Natural killer cell (primary cell): ENCODE measurements at regions not wholly inside any gene's neighbourhood (a gene's known extent, or its start where the extent isn't known, plus 50 kb on each side); places are given as distances from the start of the nearest gene placed in this dataset.
A peak's percentile ranks its signal among the peaks of the same experiment; 100 is the strongest.

Experiments used
- ATAC-seq, 3 donors: fragments of 150-1000 bp in 2 of 3; fragments of 200-7000 bp in 1 of 3; cut with Tn5 transposase; 1 replicate in 1 of 3; 2 replicates in 2 of 3; pipeline ENCODE4 v1.10.0; 2021; ENCODE audit warnings: mild to moderate bottlenecking in 2 of 3, moderate library complexity in 2 of 3
- DNase-seq, 2 donors: peaks; one replicate each; pipeline versions ENCODE4 v3.0.0 to v3.0.0-alpha.2; 2013 to 2021; ENCODE audit warnings: mixed read lengths in 1 of 2
- H3K27ac ChIP-seq: one replicate; pipeline ENCODE4 v1.5.1; 2013; ENCODE audit warnings: mild to moderate bottlenecking, low read length
- H3K27me3 ChIP-seq: one replicate; pipeline ENCODE4 v1.6.1; 2013; ENCODE audit warnings: low read length; ENCODE audit not compliant: control insufficient read depth, insufficient read depth
- H3K36me3 ChIP-seq: one replicate; pipeline ENCODE4 v1.6.1; 2013; ENCODE audit warnings: low read length; ENCODE audit not compliant: control insufficient read depth, insufficient read depth
- H3K4me1 ChIP-seq: one replicate; pipeline ENCODE4 v1.6.1; 2013; ENCODE audit warnings: low read length; ENCODE audit not compliant: control insufficient read depth, insufficient read depth
- H3K4me3 ChIP-seq: one replicate; pipeline ENCODE4 v1.5.1; 2013; ENCODE audit warnings: low read length
- H3K9me3 ChIP-seq: one replicate; pipeline ENCODE4 v1.6.1; 2013; ENCODE audit warnings: low read length; ENCODE audit not compliant: control insufficient read depth, insufficient read depth
- H3K27ac Mint-ChIP-seq, 2 donors: one replicate each; pipeline ENCODE4 v1.8.0; 2022; ENCODE audit warnings: mild to moderate bottlenecking in 2 of 2, mixed read lengths in 2 of 2, moderate library complexity in 1 of 2
- H3K27me3 Mint-ChIP-seq, 2 donors: one replicate each; pipeline ENCODE4 v1.8.0; 2022; ENCODE audit warnings: low read depth in 2 of 2, mixed read lengths in 2 of 2
- H3K36me3 Mint-ChIP-seq: one replicate; pipeline ENCODE4 v1.8.0; 2022; ENCODE audit warnings: mixed read lengths
- H3K4me1 Mint-ChIP-seq, 2 donors: one replicate each; pipeline ENCODE4 v1.8.0; 2022; ENCODE audit warnings: mixed read lengths in 2 of 2
- H3K4me3 Mint-ChIP-seq: one replicate; pipeline ENCODE4 v1.8.0; 2022; ENCODE audit warnings: mild to moderate bottlenecking, moderate library complexity, mixed read lengths
- H3K9me3 Mint-ChIP-seq, 2 donors: one replicate each; pipeline ENCODE4 v1.8.0; 2022; ENCODE audit warnings: mixed read lengths in 2 of 2
- WGBS: methylation state at CpG from one replicate; pipeline ENCODE4 v1.1.7; 2013; ENCODE audit warnings: missing lambda C conversion rate; ENCODE audit not compliant: insufficient coverage; 5-methylcytosine and 5-hydroxymethylcytosine counted together
- intact Hi-C: fragments of 100-400 bp; cut with micrococcal nuclease; formaldehyde crosslinking; loops from one replicate; pipeline ENCODE4 v1.14.2; 2022
- TF ChIP-seq, protein P1 (sequence below): fragments of 200-600 bp; IDR thresholded peaks from one replicate; pipeline ENCODE4 v1.8.0; 2022; ENCODE audit warnings: antibody characterized with exemption

- TF ChIP-seq, protein P1, sequence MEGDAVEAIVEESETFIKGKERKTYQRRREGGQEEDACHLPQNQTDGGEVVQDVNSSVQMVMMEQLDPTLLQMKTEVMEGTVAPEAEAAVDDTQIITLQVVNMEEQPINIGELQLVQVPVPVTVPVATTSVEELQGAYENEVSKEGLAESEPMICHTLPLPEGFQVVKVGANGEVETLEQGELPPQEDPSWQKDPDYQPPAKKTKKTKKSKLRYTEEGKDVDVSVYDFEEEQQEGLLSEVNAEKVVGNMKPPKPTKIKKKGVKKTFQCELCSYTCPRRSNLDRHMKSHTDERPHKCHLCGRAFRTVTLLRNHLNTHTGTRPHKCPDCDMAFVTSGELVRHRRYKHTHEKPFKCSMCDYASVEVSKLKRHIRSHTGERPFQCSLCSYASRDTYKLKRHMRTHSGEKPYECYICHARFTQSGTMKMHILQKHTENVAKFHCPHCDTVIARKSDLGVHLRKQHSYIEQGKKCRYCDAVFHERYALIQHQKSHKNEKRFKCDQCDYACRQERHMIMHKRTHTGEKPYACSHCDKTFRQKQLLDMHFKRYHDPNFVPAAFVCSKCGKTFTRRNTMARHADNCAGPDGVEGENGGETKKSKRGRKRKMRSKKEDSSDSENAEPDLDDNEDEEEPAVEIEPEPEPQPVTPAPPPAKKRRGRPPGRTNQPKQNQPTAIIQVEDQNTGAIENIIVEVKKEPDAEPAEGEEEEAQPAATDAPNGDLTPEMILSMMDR: no peak
- peak in 1 of 2 donors; percentile 36 for DNase-seq
- intact Hi-C loops: no loop called here
- no peaks in the 10 kb centered on the region for H3K27me3 Mint-ChIP-seq
- ATAC-seq: no peak
- no peaks in the 10 kb centered on the region for H3K9me3 ChIP-seq
- no peaks in the 10 kb centered on the region for H3K4me1 ChIP-seq
- peaks cover 7 to 8% of the 10 kb centered on the region in 2 donors for H3K9me3 Mint-ChIP-seq
- no peaks in the 10 kb centered on the region for H3K27me3 ChIP-seq
- no peaks in the 10 kb centered on the region for H3K4me1 Mint-ChIP-seq
- H3K27ac ChIP-seq: no peak overlapping the region
- H3K4me3 Mint-ChIP-seq: no peak overlapping the region
- no peaks in the 10 kb centered on the region for H3K36me3 Mint-ChIP-seq
- 36% methylated on average over 1 of the region's 2 CpGs for WGBS
- H3K4me3 ChIP-seq: no peak overlapping the region
- no peak overlapping the region for H3K27ac Mint-ChIP-seq
- H3K36me3 ChIP-seq: no peaks in the 10 kb centered on the region
Observed at GRCh38 chr13:38582133-38582532, 104.7 kb upstream of the FREM2 start.

DNA sequence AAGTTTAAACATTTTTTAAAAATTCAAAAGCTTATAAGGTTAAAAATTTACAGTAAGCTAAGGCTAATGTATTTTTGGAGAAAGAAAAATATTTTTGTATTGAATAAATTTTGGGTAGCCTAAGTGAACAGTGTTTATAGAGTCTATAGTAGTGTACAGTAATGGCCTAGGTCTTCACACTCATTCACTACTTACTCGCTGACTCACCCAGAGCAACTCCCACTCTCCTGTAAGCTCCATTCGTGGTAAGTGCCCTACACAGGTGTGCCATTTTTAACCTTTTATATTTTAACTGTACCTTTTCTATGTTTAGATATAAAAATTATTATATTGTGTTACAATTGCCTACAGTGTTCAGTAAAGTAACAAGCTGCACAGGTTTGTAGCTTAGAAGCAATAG, 96.6 kb upstream of the FREM2 start:
- intact Hi-C loops: no loop called here
- no peaks in the 10 kb centered on the region for H3K4me1 Mint-ChIP-seq
- peaks cover 7 to 17% of the 10 kb centered on the region in 2 donors for H3K9me3 Mint-ChIP-seq

GRCh38 chr13:38590796-38591507, 95.9 kb upstream of the FREM2 start:
- no peaks in the 10 kb centered on the region for H3K4me1 Mint-ChIP-seq
- Histone ChIP-seq H3K4me3 (no peak overlapping the region), H3K27me3 (no peaks in the 10 kb centered on the region), H3K27ac (no peak overlapping the region), H3K9me3 (no peaks in the 10 kb centered on the region), H3K36me3 (no peaks in the 10 kb centered on the region), H3K4me1 (no peaks in the 10 kb centered on the region)
- DNase-seq: no peak
- WGBS: 76% methylated on average over 5 of the region's 6 CpGs
- no peak overlapping the region for H3K4me3 Mint-ChIP-seq
- H3K36me3 Mint-ChIP-seq: no peaks in the 10 kb centered on the region
- H3K9me3 Mint-ChIP-seq: peaks cover 7 to 17% of the 10 kb centered on the region in 2 donors
- H3K27ac Mint-ChIP-seq: no peak overlapping the region
- intact Hi-C loops: no loop called here
- no peaks in the 10 kb centered on the region for H3K27me3 Mint-ChIP-seq
- TF ChIP-seq, protein P1: no peak
- no peak for ATAC-seq

More for the DNA sequence above, 96.6 kb upstream of the FREM2 start:
- Histone ChIP-seq H3K36me3 (no peaks in the 10 kb centered on the region), H3K9me3 (no peaks in the 10 kb centered on the region), H3K27ac (no peak overlapping the region), H3K4me1 (no peaks in the 10 kb centered on the region), H3K4me3 (no peak overlapping the region), H3K27me3 (no peaks in the 10 kb centered on the region)
- TF ChIP-seq, protein P1: no peak
- H3K27ac Mint-ChIP-seq: no peak overlapping the region
- no peaks in the 10 kb centered on the region for H3K36me3 Mint-ChIP-seq
- H3K4me3 Mint-ChIP-seq: no peak overlapping the region
- no peaks in the 10 kb centered on the region for H3K27me3 Mint-ChIP-seq
- no peak for DNase-seq
- no peak for ATAC-seq
- no CpG with 5 or more reads among the region's 2 CpGs for WGBS

DNA sequence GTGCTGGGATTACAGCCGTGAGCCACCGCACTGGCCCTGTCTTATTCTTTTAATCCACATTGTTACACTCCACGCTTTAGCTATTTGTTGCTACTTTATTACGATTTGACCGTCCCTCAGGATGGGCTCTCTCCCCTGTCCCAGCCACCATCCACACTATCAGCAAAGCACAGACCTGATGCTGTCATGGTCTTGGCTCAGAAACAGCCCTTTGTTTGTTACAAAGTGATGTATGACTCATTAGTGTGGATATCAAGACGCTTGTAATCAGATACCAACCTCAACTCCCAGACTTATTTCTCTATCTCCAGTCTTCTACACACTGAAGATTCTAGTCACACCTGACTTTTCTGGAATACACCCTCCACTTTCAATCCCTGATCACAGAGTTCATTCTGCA, 84.6 kb upstream of the FREM2 start:
- DNase-seq (no peak), ATAC-seq (no peak)
- Mint-ChIP-seq H3K27me3 (no peaks in the 10 kb centered on the region), H3K4me3 (no peak overlapping the region), H3K9me3 (peaks cover 3 to 15% of the 10 kb centered on the region in 2 donors), H3K27ac (no peak overlapping the region), H3K36me3 (no peaks in the 10 kb centered on the region), H3K4me1 (no peaks in the 10 kb centered on the region)
- Histone ChIP-seq H3K4me1 (no peaks in the 10 kb centered on the region), H3K4me3 (no peak overlapping the region), H3K27ac (no peak overlapping the region), H3K36me3 (no peaks in the 10 kb centered on the region), H3K27me3 (no peaks in the 10 kb centered on the region), H3K9me3 (no peaks in the 10 kb centered on the region)
- intact Hi-C loops: no loop called here
- 75% methylated on average over 6 of the region's 6 CpGs for WGBS
- TF ChIP-seq, protein P1: no peak
